ENCODE measurements at regions not wholly inside any gene's neighbourhood (a gene's known extent, or its start where the extent isn't known, plus 50 kb on each side); places are given as distances from the start of the nearest gene placed in this dataset.

GRCh38 chr1:245045087-245045881, 109.5 kb upstream of the KIF26B start:
- ATAC-seq (peak in 1 of 2 donors; percentile 73), DNase-seq (peak in 1 of 2 donors; percentile 57)
- Histone ChIP-seq H3K36me3 (no peaks in the 10 kb centered on the region), H3K9me3 (no peaks in the 10 kb centered on the region), H3K27me3 (no peaks in the 10 kb centered on the region), H3K27ac (no peak overlapping the region), H3K4me1 (no peaks in the 10 kb centered on the region), H3K4me3 (no peak overlapping the region)
- in situ Hi-C loops (cut with MboI; ENCODE audit: low sequenced_read_pairs in 4 of 4) = loop anchor here in 3 of 4 donors (5.0 to 25.0 kb wide), 5 partner anchors 158 to 440 kb away; no protein-coding TSS in a partner anchor
- TF ChIP-seq POLR2A (IDR thresholded peaks at IDR 0.05) = no peak
- no peak for TF ChIP-seq CTCF (IDR thresholded peaks at IDR 0.05 in 4 of 5, conservative IDR thresholded peaks at IDR 0.05 in 1 of 5)
- intact Hi-C loops (cut with DNase I; ENCODE audit: low total_unique reads) = loop anchor here (10.0 kb wide), 1 partner anchor 210 kb away; the partner anchor contains the start of gene COX20

GRCh38 chr1:245043611-245043940, 111.2 kb upstream of the KIF26B start:
- intact Hi-C loops (cut with DNase I; ENCODE audit: low total_unique reads) = loop anchor here (2.0 to 10.0 kb wide), 4 partner anchors 179 to 439 kb away; partner anchors contain the start of genes COX20, DESI2 and HNRNPU
- H3K27me3 ChIP-seq = no peaks in the 10 kb centered on the region
- no peak overlapping the region for H3K27ac ChIP-seq
- in situ Hi-C loops (cut with MboI; ENCODE audit: low sequenced_read_pairs in 4 of 4) = loop anchor here (5.0 to 25.0 kb wide), 6 partner anchors 156 to 439 kb away; no protein-coding TSS in a partner anchor
- H3K4me3 ChIP-seq = no peak overlapping the region
- no peaks in the 10 kb centered on the region for H3K9me3 ChIP-seq
- no peaks in the 10 kb centered on the region for H3K4me1 ChIP-seq
- no peaks in the 10 kb centered on the region for H3K36me3 ChIP-seq
- ATAC-seq (no peak), DNase-seq (no peak)
- TF ChIP-seq POLR2A (IDR thresholded peaks at IDR 0.05) = no peak
- no peak for TF ChIP-seq CTCF (IDR thresholded peaks at IDR 0.05 in 4 of 5, conservative IDR thresholded peaks at IDR 0.05 in 1 of 5)

- no peaks in the 10 kb centered on the region for H3K4me1 ChIP-seq
- no peak overlapping the region for H3K27ac ChIP-seq
- H3K9me3 ChIP-seq = no peaks in the 10 kb centered on the region
- DNase-seq (no peak), ATAC-seq (no peak)
- in situ Hi-C loops (cut with MboI; ENCODE audit: low sequenced_read_pairs in 4 of 4) = loop anchor here (5.0 to 25.0 kb wide), 6 partner anchors 154 to 436 kb away; no protein-coding TSS in a partner anchor
- intact Hi-C loops (cut with DNase I; ENCODE audit: low total_unique reads) = loop anchor here (2.0 to 10.0 kb wide), 2 partner anchors 68 to 206 kb away; partner anchors contain the start of gene COX20
- no peaks in the 10 kb centered on the region for H3K36me3 ChIP-seq
- no peak overlapping the region for H3K4me3 ChIP-seq
- no peak for TF ChIP-seq POLR2A (IDR thresholded peaks at IDR 0.05)
- no peak for TF ChIP-seq CTCF (IDR thresholded peaks at IDR 0.05 in 4 of 5, conservative IDR thresholded peaks at IDR 0.05 in 1 of 5)
- H3K27me3 ChIP-seq = no peaks in the 10 kb centered on the region
Measured at GRCh38 chr1:245041058-245041698, 113.6 kb upstream of the KIF26B start.

GRCh38 chr1:245039196-245039595, 115.6 kb upstream of the KIF26B start:
- no peak for DNase-seq
- H3K27me3 ChIP-seq = no peaks in the 10 kb centered on the region
- no peak for ATAC-seq
- H3K9me3 ChIP-seq = no peaks in the 10 kb centered on the region
- H3K4me1 ChIP-seq = no peaks in the 10 kb centered on the region
- intact Hi-C loops (cut with DNase I; ENCODE audit: low total_unique reads) (no loop called here), in situ Hi-C loops (cut with MboI; ENCODE audit: low sequenced_read_pairs in 4 of 4) (loop anchor here in 2 of 4 donors (25.0 kb wide), 2 partner anchors 152 to 427 kb away; no protein-coding TSS in a partner anchor)
- no peaks in the 10 kb centered on the region for H3K36me3 ChIP-seq
- TF ChIP-seq CTCF (IDR thresholded peaks at IDR 0.05 in 4 of 5, conservative IDR thresholded peaks at IDR 0.05 in 1 of 5) = no peak
- no peak for TF ChIP-seq POLR2A (IDR thresholded peaks at IDR 0.05)
- no peak overlapping the region for H3K4me3 ChIP-seq
- H3K27ac ChIP-seq = no peak overlapping the region
